GM12878 (cell line): ENCODE measurements at regions not wholly inside any gene's neighbourhood (a gene's known extent, or its start where the extent isn't known, plus 50 kb on each side); places are given as distances from the start of the nearest gene placed in this dataset.

ENCODE experiments used
- ATAC-seq: fragments of 200-7000 bp; cut with Tn5 transposase; 3 replicates; pipeline ENCODE4 v1.9.1; 2020; ENCODE audit warnings: mild to moderate bottlenecking, moderate library complexity
- BruUV-seq: library from RNA; stranded (reverse); fragments of 400-500 nt; replicated peaks from 2 replicates; lab custom pipeline; 2021; lab: Mats Ljungman, UMichigan
- CTCF ChIA-PET: fragments of 300-600 bp; sonication (Branson Sonifier 250); formaldehyde crosslinking; extraction: SDS; loops from one replicate; lab custom pipeline; 2021; ENCODE audit warnings: inconsistent platforms; lab: Yijun Ruan, JAX
- POLR2A ChIA-PET: fragments of 350-600 bp; formaldehyde crosslinking; extraction: SDS; loops from one replicate; lab custom pipeline; 2021; ENCODE audit warnings: inconsistent platforms; lab: Charles Lee
- RAD21 ChIA-PET: fragments of 300-600 bp; sonication (Branson Sonifier 250); formaldehyde crosslinking; loops from one replicate; lab custom pipeline; 2023; ENCODE audit warnings: antibody characterized with exemption; ENCODE audit not compliant: unreplicated experiment; lab: Charles Lee
- SMC1A ChIA-PET: fragments of 300-600 bp; sonication (Branson Sonifier 250); formaldehyde crosslinking; loops from one replicate; lab custom pipeline; 2023; ENCODE audit not compliant: unreplicated experiment, uncharacterized antibody; lab: Charles Lee
- DNase-seq: peaks from one replicate; pipeline ENCODE4 v3.0.0-alpha.2; 2011; ENCODE audit warnings: low read depth, low spot score
- FAIRE-seq: peaks from 3 replicates; lab custom pipeline; 2011; peaks lifted over from hg19 to GRCh38; lab: Jason Lieb, UNC
- H2AFZ ChIP-seq: 2 replicates; pipeline ENCODE4 v1.6.0; 2011; ENCODE audit warnings: low read depth, low read length, control low read depth; ENCODE audit not compliant: control insufficient read depth
- H3K27ac ChIP-seq: 2 replicates; pipeline ENCODE4 v1.5.1; 2011; ENCODE audit warnings: control low read depth; ENCODE audit not compliant: control insufficient read depth, insufficient read depth
- H3K27me3 ChIP-seq, 2 experiments: replicated peaks in 1 of 2; 2 replicates each; pipeline versions ENCODE4 v1.6.0 to v1.6.1; 2011; ENCODE audit warnings: low read length in 1 of 2; ENCODE audit not compliant: control insufficient read depth in 2 of 2, insufficient read depth in 2 of 2
- H3K36me3 ChIP-seq, 2 experiments: 2 replicates each; pipeline ENCODE4 v1.5.1; 2011; ENCODE audit warnings: low read length in 1 of 2; ENCODE audit not compliant: control insufficient read depth in 2 of 2, insufficient read depth in 2 of 2
- H3K4me1 ChIP-seq: 2 replicates; pipeline ENCODE4 v1.6.1; 2011; ENCODE audit warnings: mild to moderate bottlenecking, low read length, moderate library complexity, mixed read lengths; ENCODE audit not compliant: control insufficient read depth, insufficient read depth
- H3K4me2 ChIP-seq: 2 replicates; pipeline ENCODE4 v1.6.0; 2011; ENCODE audit warnings: control low read depth; ENCODE audit not compliant: control insufficient read depth, insufficient read depth
- H3K4me3 ChIP-seq: fragments of 200-600 bp; sonication (generic); 2 replicates; pipeline ENCODE4 v1.5.1; 2016
- H3K79me2 ChIP-seq: 2 replicates; pipeline ENCODE4 v1.6.0; 2011; ENCODE audit warnings: low read length; ENCODE audit not compliant: control insufficient read depth, insufficient read depth
- H3K9ac ChIP-seq: 2 replicates; pipeline ENCODE4 v1.8.0; 2011; ENCODE audit warnings: low read length, control low read depth, mixed read lengths; ENCODE audit not compliant: control insufficient read depth, insufficient read depth
- H3K9me3 ChIP-seq: replicated peaks from 3 replicates; pipeline ENCODE4 v1.5.1; 2011; ENCODE audit warnings: mild to moderate bottlenecking, low read length; ENCODE audit not compliant: control insufficient read depth, insufficient read depth
- H4K20me1 ChIP-seq: 2 replicates; pipeline ENCODE4 v1.6.0; 2011; ENCODE audit not compliant: control insufficient read depth, insufficient read depth
- BCL3 ChIP-seq: IDR thresholded peaks from 2 replicates; pipeline ENCODE4 v1.6.1; 2011; ENCODE audit warnings: borderline replicate concordance, low read depth, mild to moderate bottlenecking, moderate library complexity, low read length; ENCODE audit not compliant: insufficient read depth, poor library complexity, severe bottlenecking
- CBX3 ChIP-seq: fragments of 200-600 bp; sonication (generic); IDR thresholded peaks from 2 replicates; pipeline ENCODE4 v1.6.1; 2016; ENCODE audit warnings: low read depth, borderline replicate concordance
- CEBPB ChIP-seq, 2 experiments: fragments of 150-350 bp in 1 of 2; IDR thresholded peaks; 2 replicates each; pipeline ENCODE4 v1.6.1; 2012 to 2014; ENCODE audit warnings: low read depth in 2 of 2, low read length in 2 of 2, borderline replicate concordance in 1 of 2, inconsistent platforms in 1 of 2
- DPF2 ChIP-seq: fragments of 450-650 bp; IDR thresholded peaks from 2 replicates; pipeline ENCODE4 v1.6.1; 2017; ENCODE audit warnings: mild to moderate bottlenecking
- EED ChIP-seq: sonication (generic); IDR thresholded peaks from 2 replicates; pipeline ENCODE4 v1.6.1; 2016; ENCODE audit warnings: antibody characterized with exemption, low read depth
- GABPA ChIP-seq: IDR thresholded peaks from 2 replicates; pipeline ENCODE4 v1.6.1; 2014; ENCODE audit warnings: antibody characterized with exemption, low read depth, mild to moderate bottlenecking, inconsistent platforms
- MTA3 ChIP-seq: IDR thresholded peaks from 2 replicates; pipeline ENCODE4 v1.6.1; 2012; ENCODE audit warnings: low read length, inconsistent platforms, borderline replicate concordance
- NBN ChIP-seq: fragments of 450-650 bp; IDR thresholded peaks from 2 replicates; pipeline ENCODE4 v1.6.1; 2016
- NFIC ChIP-seq: IDR thresholded peaks from 2 replicates; pipeline ENCODE4 v1.6.1; 2012; ENCODE audit warnings: low read depth, mild to moderate bottlenecking, inconsistent platforms, low read length, moderate library complexity
- NFXL1 ChIP-seq: fragments of 450-650 bp; IDR thresholded peaks from 2 replicates; pipeline ENCODE4 v1.6.1; 2017; ENCODE audit warnings: antibody characterized with exemption, mild to moderate bottlenecking, borderline replicate concordance
- POLR2A ChIP-seq: IDR thresholded peaks from 2 replicates; pipeline ENCODE4 v1.6.1; 2011; ENCODE audit warnings: low read depth, mild to moderate bottlenecking, low read length
- RELA ChIP-seq: fragments of 450-650 bp; IDR thresholded peaks from 2 replicates; pipeline ENCODE4 v1.8.0; 2014; ENCODE audit warnings: borderline replicate concordance; ENCODE audit not compliant: partially characterized antibody
- SREBF1 ChIP-seq: IDR thresholded peaks from 2 replicates; pipeline ENCODE4 v1.6.1; 2012; ENCODE audit warnings: mild to moderate bottlenecking, low read length
- SREBF2 ChIP-seq: IDR thresholded peaks from 2 replicates; pipeline ENCODE4 v1.6.1; 2012; ENCODE audit warnings: mild to moderate bottlenecking, low read length
- SUZ12 ChIP-seq: fragments of 200-600 bp; sonication (generic); IDR thresholded peaks from one replicate; pipeline ENCODE4 v1.6.1; 2018; ENCODE audit warnings: antibody characterized with exemption, mild to moderate bottlenecking; ENCODE audit not compliant: unreplicated experiment
- ZNF207 ChIP-seq: fragments of 450-650 bp; IDR thresholded peaks from 2 replicates; pipeline ENCODE4 v1.6.1; 2014; ENCODE audit warnings: antibody characterized with exemption, mild to moderate bottlenecking, borderline replicate concordance
- in situ Hi-C: fragments of 300-500 bp; cut with MboI; formaldehyde crosslinking; loops from 9 replicates; pipeline ENCODE4 v1.14.3; 2018; ENCODE audit warnings: mixed read lengths
- intact Hi-C: fragments of 100-400 bp; cut with micrococcal nuclease; formaldehyde crosslinking; loops from one replicate; pipeline ENCODE4 v1.14.2; 2022; ENCODE audit not compliant: unreplicated experiment
- TF ChIP-seq, protein P1 (sequence below): IDR thresholded peaks from 2 replicates; pipeline ENCODE4 v1.6.1; 2012; ENCODE audit warnings: low read depth, low read length, improper control_type of control experiment
- TF ChIP-seq, protein P2 (sequence below): IDR thresholded peaks from 2 replicates; pipeline ENCODE4 v1.6.1; 2011; ENCODE audit warnings: borderline replicate concordance, low read depth, mild to moderate bottlenecking, moderate library complexity, mixed read lengths, low read length; ENCODE audit not compliant: insufficient read depth; ENCODE audit errors: extremely low read length
- TF ChIP-seq, protein P3 (sequence below): fragments of 450-650 bp; IDR thresholded peaks from 2 replicates; pipeline ENCODE4 v1.6.1; 2016; ENCODE audit warnings: mild to moderate bottlenecking

- SMC1A ChIA-PET: interaction anchor here (1.0 to 1.8 kb wide), 4 partner anchors 10 to 165 kb away, joined by 4 to 10 read pairs (median 6); no protein-coding TSS in a partner anchor
- no peak for ATAC-seq
- no peak overlapping the region for H3K4me3 ChIP-seq
- intact Hi-C loops: no loop called here
- DNase-seq: no peak
- no peaks in the 10 kb centered on the region for H3K9me3 ChIP-seq
- CTCF ChIA-PET: interaction anchor here (0.6 to 1.3 kb wide), 4 partner anchors 9 to 205 kb away, joined by 3 to 5 read pairs (median 4); no protein-coding TSS in a partner anchor
- POLR2A ChIA-PET: no interaction called here
- in situ Hi-C loops: no loop called here
- TF ChIP-seq SUZ12 (no peak), NFXL1 (no peak), NFIC (no peak), CBX3 (no peak), DPF2 (no peak), ZNF207 (no peak), BCL3 (no peak), MTA3 (no peak), RELA (no peak), CEBPB (IDR thresholded peaks at IDR 0.05; ENCODE audit: borderline replicate concordance in 1 of 2, low read depth in 2 of 2, low read length in 2 of 2) (no peak), EED (no peak), NBN (no peak), GABPA (no peak), SREBF2 (no peak), SREBF1 (no peak), POLR2A (no peak)
- TF ChIP-seq, protein P1, sequence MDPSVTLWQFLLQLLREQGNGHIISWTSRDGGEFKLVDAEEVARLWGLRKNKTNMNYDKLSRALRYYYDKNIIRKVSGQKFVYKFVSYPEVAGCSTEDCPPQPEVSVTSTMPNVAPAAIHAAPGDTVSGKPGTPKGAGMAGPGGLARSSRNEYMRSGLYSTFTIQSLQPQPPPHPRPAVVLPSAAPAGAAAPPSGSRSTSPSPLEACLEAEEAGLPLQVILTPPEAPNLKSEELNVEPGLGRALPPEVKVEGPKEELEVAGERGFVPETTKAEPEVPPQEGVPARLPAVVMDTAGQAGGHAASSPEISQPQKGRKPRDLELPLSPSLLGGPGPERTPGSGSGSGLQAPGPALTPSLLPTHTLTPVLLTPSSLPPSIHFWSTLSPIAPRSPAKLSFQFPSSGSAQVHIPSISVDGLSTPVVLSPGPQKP: no peak
- TF ChIP-seq, protein P2, sequence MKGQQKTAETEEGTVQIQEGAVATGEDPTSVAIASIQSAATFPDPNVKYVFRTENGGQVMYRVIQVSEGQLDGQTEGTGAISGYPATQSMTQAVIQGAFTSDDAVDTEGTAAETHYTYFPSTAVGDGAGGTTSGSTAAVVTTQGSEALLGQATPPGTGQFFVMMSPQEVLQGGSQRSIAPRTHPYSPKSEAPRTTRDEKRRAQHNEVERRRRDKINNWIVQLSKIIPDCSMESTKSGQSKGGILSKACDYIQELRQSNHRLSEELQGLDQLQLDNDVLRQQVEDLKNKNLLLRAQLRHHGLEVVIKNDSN: no peak
- TF ChIP-seq, protein P3, sequence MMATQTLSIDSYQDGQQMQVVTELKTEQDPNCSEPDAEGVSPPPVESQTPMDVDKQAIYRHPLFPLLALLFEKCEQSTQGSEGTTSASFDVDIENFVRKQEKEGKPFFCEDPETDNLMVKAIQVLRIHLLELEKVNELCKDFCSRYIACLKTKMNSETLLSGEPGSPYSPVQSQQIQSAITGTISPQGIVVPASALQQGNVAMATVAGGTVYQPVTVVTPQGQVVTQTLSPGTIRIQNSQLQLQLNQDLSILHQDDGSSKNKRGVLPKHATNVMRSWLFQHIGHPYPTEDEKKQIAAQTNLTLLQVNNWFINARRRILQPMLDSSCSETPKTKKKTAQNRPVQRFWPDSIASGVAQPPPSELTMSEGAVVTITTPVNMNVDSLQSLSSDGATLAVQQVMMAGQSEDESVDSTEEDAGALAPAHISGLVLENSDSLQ: no peak
- H3K27ac ChIP-seq: no peak overlapping the region
- H3K4me2 ChIP-seq: no peak overlapping the region
- H4K20me1 ChIP-seq: no peaks in the 10 kb centered on the region
- H3K79me2 ChIP-seq: no peaks in the 10 kb centered on the region
- no peak for FAIRE-seq
- H2AFZ ChIP-seq: peak overlapping the region; percentile 77; the same call in 1 of the 2 replicates
- H3K4me1 ChIP-seq: peaks cover 3% of the 10 kb centered on the region; the same call in 1 of the 2 replicates
- no peaks in the 10 kb centered on the region for H3K36me3 ChIP-seq
- no peak overlapping the region for H3K9ac ChIP-seq
- no peaks in the 10 kb centered on the region for H3K27me3 ChIP-seq
- RAD21 ChIA-PET: interaction anchor here (1.0 to 1.4 kb wide), 4 partner anchors 24 to 313 kb away, joined by 3 to 6 read pairs (median 4); partner anchors contain the start of gene TENT5A
- BruUV-seq: no TSS peak
Observed at GRCh38 chr6:82066196-82066595, 181.3 kb downstream of the IBTK start.
